Lung microvascular endothelial cell (primary cell): ENCODE measurements at regions not wholly inside any gene's neighbourhood (a gene's known extent, or its start where the extent isn't known, plus 50 kb on each side); places are given as distances from the start of the nearest gene placed in this dataset.
"Not testable (repeated sequence)": the region's sequence is repeated elsewhere in the genome, so short reads cannot be mapped to it uniquely, and the experiment has no call there.

Experiments used
- DNase-seq, 2 donors: peaks; one replicate each; pipeline versions ENCODE4 v3.0.0 to v3.0.0-alpha.2; 2010; ENCODE audit warnings: low read depth in 2 of 2

- no peak for DNase-seq
Measured at GRCh38 chr12:83257726-83258125, 571.0 kb downstream of the TMTC2 start.

GRCh38 chr12:83256562-83256961 lies 569.9 kb downstream of the TMTC2 start:
- DNase-seq = no peak

DNA sequence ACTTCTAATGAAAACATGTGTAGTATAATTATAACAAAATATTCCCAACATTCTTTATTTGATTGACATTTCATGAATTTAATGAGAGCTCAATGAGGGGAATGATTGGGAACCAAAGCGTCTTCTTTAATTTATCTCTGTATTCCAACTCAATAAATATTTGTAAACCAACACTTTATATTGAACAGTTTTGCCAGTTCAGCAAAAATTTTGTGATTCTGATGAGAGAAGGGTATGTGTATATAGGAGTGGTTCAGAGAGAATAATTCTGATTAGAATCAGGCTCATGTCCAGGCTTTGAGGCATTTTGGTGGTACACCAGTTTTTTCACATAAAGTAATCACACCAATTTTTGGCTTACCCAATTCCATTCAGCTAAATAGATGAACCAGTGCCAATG lies 564.2 kb downstream of the TMTC2 start:
- DNase-seq = no peak

DNA sequence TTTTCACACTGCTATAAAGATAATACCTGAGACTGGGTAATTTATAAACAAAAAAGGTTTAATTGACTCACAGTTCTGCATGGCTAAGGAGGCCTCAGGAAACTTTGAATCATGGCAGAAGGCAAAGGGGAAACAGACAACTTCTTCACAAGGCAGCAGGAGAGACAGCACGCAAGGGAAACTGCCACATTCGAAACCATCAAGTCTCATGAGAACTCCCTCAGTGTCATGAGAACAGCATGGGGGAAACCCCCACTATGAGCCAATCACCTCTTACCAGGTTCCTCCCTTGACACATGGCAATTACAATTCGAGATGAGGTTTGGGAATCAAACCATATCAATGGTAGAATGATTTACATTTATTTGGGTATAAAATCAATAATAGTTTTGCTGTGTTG lies 558.5 kb downstream of the TMTC2 start:
- DNase-seq = no peak

GRCh38 chr12:83244001-83244400 lies 557.3 kb downstream of the TMTC2 start:
- no peak for DNase-seq

DNA sequence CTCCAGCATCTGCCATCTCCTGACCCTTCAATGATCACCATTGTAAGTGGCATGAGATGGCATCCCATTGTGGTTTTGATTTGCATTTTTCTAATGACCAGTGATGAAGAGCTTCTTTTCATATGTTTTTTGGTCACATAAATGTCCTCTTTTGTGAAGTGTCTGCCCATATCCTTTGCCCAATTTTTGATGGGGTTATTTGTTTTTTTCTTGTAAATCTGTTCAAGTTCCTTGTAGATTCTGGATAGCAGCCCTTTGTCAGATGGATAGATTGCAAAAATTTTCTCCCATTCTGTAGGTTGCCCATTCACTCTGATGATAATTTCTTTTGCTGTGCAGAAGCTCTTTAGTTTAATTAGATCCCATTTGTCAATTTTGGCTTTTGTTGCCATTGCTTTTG lies 547.3 kb downstream of the TMTC2 start:
- DNase-seq = not testable (repeated sequence)

- not testable (repeated sequence) for DNase-seq
Measured at GRCh38 chr12:83226960-83227359, 540.3 kb downstream of the TMTC2 start.

DNA sequence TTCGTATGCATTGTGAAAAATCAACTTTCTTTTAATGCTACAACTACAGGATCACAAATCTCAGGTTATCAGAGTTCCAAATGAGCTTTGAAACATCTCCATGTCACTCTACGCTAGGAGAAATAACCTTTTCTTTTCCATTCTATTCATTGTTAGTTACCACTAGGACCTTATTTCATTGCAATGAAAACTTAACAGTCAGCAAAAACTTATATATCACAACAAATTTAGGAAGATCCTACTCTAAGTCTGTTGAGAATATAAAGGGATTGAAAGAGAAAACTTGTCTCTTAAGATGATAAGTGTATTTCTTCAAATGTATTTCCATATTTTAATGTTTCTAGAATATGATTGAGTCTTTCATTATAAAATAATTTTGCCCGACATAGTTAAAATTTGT lies 539.1 kb downstream of the TMTC2 start:
- DNase-seq = no peak

DNA sequence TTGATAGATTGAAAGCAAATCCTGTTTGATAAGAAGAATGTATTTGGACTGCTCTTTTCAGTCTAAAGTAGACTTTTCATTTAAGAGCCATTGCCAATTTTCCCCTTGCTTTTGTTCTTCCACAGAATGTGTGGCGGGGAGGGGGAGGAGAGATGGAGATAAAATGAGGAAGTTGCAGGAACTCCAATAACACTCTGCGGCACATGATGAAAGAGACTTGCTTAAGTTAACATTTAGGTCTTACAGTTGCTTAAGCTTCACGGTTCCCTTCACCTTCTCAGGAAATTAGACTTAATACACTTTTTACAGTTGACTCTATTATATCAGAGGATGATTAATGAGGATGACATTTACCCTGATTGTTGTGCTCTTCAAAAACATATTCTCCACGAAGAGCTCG lies 537.3 kb downstream of the TMTC2 start:
- no peak for DNase-seq

DNA sequence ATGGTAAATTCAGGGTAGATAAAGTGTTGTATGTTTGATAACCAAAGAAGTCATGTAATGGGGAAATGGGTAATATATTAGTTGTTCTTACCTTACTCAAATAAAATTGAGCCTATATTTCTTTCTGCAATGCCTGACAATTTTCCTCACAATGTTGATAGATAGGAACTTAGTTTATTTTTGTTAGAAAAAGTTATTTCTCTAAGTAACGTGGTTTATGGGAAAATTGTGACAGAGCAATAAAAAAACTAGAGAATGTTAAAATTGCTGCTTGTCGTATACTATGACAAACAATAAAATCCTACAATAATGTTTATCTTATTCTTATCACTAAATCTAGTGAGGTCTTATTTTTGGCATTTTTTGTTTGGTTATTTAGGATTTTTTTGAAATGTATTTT lies 534.1 kb downstream of the TMTC2 start:
- no peak for DNase-seq

DNA sequence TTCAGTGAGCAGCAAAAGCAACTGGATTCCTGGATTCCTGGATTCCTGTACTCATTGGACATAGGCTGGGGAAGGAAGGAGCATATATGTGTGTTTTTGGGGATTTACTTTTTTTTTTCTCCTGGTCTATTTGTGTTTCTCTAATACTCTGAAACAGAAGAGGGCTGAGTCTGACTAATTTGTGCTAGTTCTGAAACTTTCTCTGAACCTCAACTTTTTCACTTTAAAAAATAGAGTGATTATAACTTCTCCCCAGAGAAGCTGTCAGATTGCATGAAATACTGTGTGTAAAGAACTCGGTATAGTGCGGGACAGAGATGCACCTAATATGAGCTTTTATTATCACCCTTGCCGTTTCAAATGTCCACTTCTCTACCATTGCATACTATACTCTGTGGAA lies 529.5 kb downstream of the TMTC2 start:
- DNase-seq = no peak

- DNase-seq = no peak
Measured at GRCh38 chr12:83214185-83214584, 527.5 kb downstream of the TMTC2 start.

DNA sequence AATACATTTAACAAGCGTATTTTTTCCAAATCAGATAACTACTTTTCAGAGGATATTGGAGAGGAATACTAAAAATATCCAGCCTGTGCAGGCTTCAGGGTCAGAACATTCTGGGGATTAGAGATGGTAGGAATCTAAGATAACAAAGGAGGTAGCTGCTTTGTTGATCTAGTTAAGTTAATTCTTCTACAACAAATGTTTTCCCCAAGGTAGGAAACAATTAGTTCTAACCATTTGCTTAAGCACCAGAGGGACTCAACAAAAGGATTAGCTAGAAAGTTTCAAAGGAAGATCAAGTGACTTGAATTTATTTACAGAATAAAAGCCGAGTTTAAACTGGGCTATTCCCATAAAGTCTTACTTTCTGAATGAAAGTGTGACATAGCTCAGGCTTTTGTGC lies 524.2 kb downstream of the TMTC2 start:
- DNase-seq = no peak

DNA sequence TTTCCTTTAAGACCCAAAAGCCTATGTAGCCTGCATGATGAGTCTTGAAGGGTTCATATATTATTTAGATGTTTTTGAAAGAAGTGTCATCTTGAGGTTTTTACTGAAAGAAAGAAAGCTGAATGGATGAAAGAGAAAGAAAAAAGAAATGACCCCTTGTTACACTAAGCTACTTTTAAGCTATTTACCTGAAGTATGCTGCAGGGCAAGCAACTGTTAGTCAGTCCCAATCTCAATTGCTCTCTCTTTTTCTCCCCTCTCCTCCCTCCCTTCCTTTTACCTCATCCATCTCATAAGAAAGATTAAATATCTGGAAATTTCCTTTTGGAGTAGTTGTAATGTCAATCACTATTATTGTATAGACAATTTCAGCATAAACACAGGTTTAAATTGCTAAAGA lies 512.4 kb downstream of the TMTC2 start:
- DNase-seq = no peak

DNA sequence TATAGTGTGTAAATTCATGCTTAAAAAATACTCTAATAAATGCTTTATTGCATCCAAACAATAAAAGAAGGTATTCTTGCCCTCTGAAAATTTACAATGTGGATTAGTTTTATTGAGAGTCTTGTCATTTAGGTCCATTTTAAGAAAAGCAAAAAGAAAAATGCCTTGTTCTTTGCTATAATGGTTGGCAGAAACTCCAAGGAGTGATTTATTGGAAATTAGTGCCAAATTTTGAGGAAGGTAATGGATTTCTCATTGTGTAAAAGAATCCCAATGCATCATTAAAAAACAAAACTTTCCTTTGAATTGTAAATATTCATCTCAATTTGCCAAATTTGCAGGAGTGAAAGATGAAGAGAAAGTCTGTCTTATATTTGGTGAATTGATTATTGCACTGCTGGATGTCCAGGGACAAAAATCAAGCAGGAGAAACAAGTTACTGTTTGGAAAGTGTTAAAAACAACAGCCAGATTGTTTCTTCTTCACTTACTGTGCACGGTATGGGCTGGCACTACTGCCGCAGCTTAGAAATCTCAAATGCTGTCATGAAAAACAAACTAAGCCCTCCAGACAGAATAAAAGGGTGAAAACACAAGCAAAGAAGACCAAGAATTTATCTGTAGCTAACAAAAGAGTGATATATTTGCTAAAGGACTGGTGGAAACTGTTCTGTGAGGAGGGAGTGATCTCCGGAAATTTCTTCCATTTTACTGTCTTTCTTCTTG lies 511.7 kb downstream of the TMTC2 start:
- no peak for DNase-seq

GRCh38 chr12:83197483-83197914 lies 510.8 kb downstream of the TMTC2 start:
- DNase-seq = no peak

- DNase-seq = no peak
Measured at GRCh38 chr12:83196694-83197350, 510.1 kb downstream of the TMTC2 start.

- no peak for DNase-seq
Measured at GRCh38 chr12:83190631-83191390, 504.1 kb downstream of the TMTC2 start.

DNA sequence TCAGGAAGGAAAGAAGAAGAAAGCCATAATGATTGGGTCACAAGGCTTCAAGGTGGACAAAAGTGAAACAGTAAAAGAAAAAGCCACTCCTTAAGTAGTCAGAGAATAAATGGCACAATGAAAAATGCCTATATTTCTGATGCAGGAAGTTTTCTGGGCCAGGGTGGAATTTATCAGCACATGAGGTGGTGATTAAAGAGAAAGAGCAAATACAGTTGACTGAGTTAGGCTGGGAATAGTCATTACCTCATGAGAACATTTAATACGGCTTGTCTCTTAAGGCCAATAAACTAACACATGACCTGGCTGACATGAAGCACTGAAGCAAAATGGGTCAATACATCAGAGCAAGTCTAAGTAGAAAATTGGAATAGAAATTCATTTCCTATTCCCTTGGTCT lies 499.7 kb downstream of the TMTC2 start:
- DNase-seq = no peak

DNA sequence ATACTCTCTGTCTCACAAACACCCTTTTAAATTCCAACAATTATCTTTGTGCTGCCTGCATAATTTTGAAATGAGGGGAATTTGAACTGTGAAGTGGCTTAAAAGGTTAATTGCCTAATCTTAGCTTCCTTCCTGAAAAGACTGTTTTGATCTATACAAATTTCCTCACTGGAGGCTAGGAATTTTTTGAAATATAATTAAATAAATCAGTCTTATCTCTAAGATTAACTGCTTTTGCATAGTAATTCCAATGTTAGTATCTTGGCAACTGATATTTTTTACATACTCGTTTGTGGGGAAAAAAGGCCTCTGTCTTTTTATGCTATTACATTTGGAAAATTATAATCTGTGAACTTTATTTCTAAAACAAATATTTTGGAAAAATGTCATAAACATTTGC lies 498.5 kb downstream of the TMTC2 start:
- no peak for DNase-seq
